ENCODE measurements at regions not wholly inside any gene's neighbourhood (a gene's known extent, or its start where the extent isn't known, plus 50 kb on each side); places are given as distances from the start of the nearest gene placed in this dataset.

- TF ChIP-seq CTCF (IDR thresholded peaks at IDR 0.05; ENCODE audit: insufficient read depth, low read length, poor library complexity, severe bottlenecking) = no peak
- no peak for TF ChIP-seq EZH2phosphoT487 (conservative IDR thresholded peaks at IDR 0.05; ENCODE audit: low read length)
These were observed 197.3 kb upstream of the RGS6 start for GRCh38 chr14:71734885-71735284.

Data from SU-DHL-6 (cell line).